SK-N-SH treated with all-trans-retinoic acid at 6 μM for 48 hours (cell line): ENCODE measurements at regions not wholly inside any gene's neighbourhood (a gene's known extent, or its start where the extent isn't known, plus 50 kb on each side); places are given as distances from the start of the nearest gene placed in this dataset.

Experiments
- ATAC-seq: fragments of 200-7000 bp; cut with Tn5 transposase; 3 replicates; pipeline ENCODE4 v1.9.1; 2020; ENCODE audit warnings: mild to moderate bottlenecking, moderate library complexity
- ARNTL ChIP-seq: fragments of 450-650 bp; formaldehyde crosslinking; IDR thresholded peaks from 2 replicates; pipeline ENCODE4 v1.5.0; 2020; ENCODE audit warnings: low read depth, mild to moderate bottlenecking, moderate library complexity, borderline replicate concordance
- BACH2 ChIP-seq: fragments of 250-450 bp; sonication (Bioruptor Pico); IDR thresholded peaks from 2 replicates; pipeline ENCODE4 v1.9.0; 2021; ENCODE audit warnings: mild to moderate bottlenecking, borderline replicate concordance
- CSDC2 ChIP-seq: fragments of 250-450 bp; sonication (Bioruptor Pico); IDR thresholded peaks from 2 replicates; pipeline ENCODE4 v1.5.0; 2020; ENCODE audit warnings: mild to moderate bottlenecking, moderate library complexity
- ESRRG ChIP-seq: fragments of 250-450 bp; sonication (Bioruptor Pico); IDR thresholded peaks from 2 replicates; pipeline ENCODE4 v1.6.1; 2021; ENCODE audit warnings: mild to moderate bottlenecking
- GLIS3 ChIP-seq: fragments of 250-450 bp; sonication (Bioruptor Pico); IDR thresholded peaks from 2 replicates; pipeline ENCODE4 v1.5.0; 2020; ENCODE audit warnings: mild to moderate bottlenecking, moderate library complexity
- ISL1 ChIP-seq: fragments of 250-450 bp; sonication (Bioruptor Pico); IDR thresholded peaks from 2 replicates; pipeline ENCODE4 v2.1.2; 2022; ENCODE audit warnings: mild to moderate bottlenecking, moderate library complexity
- PATZ1 ChIP-seq: fragments of 250-450 bp; sonication (Bioruptor Pico); IDR thresholded peaks from 2 replicates; pipeline ENCODE4 v1.8.0; 2020; ENCODE audit warnings: mild to moderate bottlenecking, moderate library complexity, borderline replicate concordance
- PPARA ChIP-seq: fragments of 250-450 bp; sonication (Bioruptor Pico); IDR thresholded peaks from 2 replicates; pipeline ENCODE4 v1.5.0; 2020; ENCODE audit warnings: mild to moderate bottlenecking, borderline replicate concordance
- RARB ChIP-seq: fragments of 250-450 bp; sonication (Bioruptor Pico); IDR thresholded peaks from 2 replicates; pipeline ENCODE4 v1.8.0; 2021; ENCODE audit warnings: mild to moderate bottlenecking, moderate library complexity
- TCF4 ChIP-seq: fragments of 250-450 bp; sonication (Bioruptor Pico); IDR thresholded peaks from 2 replicates; pipeline ENCODE4 v1.8.0; 2021; ENCODE audit warnings: mild to moderate bottlenecking, moderate library complexity, borderline replicate concordance
- TOX ChIP-seq: fragments of 250-450 bp; sonication (Bioruptor Pico); IDR thresholded peaks from 2 replicates; pipeline ENCODE4 v1.8.0; 2021; ENCODE audit warnings: mild to moderate bottlenecking, moderate library complexity, borderline replicate concordance
- ZC3H10 ChIP-seq: fragments of 250-450 bp; sonication (Bioruptor Pico); IDR thresholded peaks from 2 replicates; pipeline ENCODE4 v1.5.1; 2021; ENCODE audit warnings: mild to moderate bottlenecking, moderate library complexity
- ZFP30 ChIP-seq: fragments of 450-650 bp; formaldehyde crosslinking; IDR thresholded peaks from 2 replicates; pipeline ENCODE4 v1.5.0; 2022; ENCODE audit warnings: mild to moderate bottlenecking, moderate library complexity
- ZNF565 ChIP-seq: fragments of 450-650 bp; formaldehyde crosslinking; conservative IDR thresholded peaks from 2 replicates; pipeline ENCODE4 v1.5.0; 2020; ENCODE audit warnings: low read depth, mild to moderate bottlenecking, moderate library complexity
- ZNF70 ChIP-seq: fragments of 450-650 bp; formaldehyde crosslinking; IDR thresholded peaks from 2 replicates; pipeline ENCODE4 v1.5.0; 2020; ENCODE audit warnings: mild to moderate bottlenecking, moderate library complexity
- TF ChIP-seq, protein P1 (sequence below): fragments of 250-450 bp; sonication (Bioruptor Pico); IDR thresholded peaks from 2 replicates; pipeline ENCODE4 v1.5.0; 2020; ENCODE audit warnings: mild to moderate bottlenecking, moderate library complexity
- TF ChIP-seq, protein P2 (sequence below): fragments of 250-450 bp; sonication (Bioruptor Pico); IDR thresholded peaks from 2 replicates; pipeline ENCODE4 v1.8.0; 2021; ENCODE audit warnings: low read depth, mild to moderate bottlenecking, moderate library complexity, borderline replicate concordance
- TF ChIP-seq, protein P3 (sequence below): fragments of 250-450 bp; sonication (Bioruptor Pico); IDR thresholded peaks from 2 replicates; pipeline ENCODE4 v1.5.1; 2020; ENCODE audit warnings: low read depth, mild to moderate bottlenecking, moderate library complexity
- TF ChIP-seq, protein P4 (sequence below): fragments of 250-450 bp; sonication (Bioruptor Pico); IDR thresholded peaks from 2 replicates; pipeline ENCODE4 v1.5.1; 2021; ENCODE audit warnings: mild to moderate bottlenecking, moderate library complexity

- TF ChIP-seq PPARA (CRISPR knock-in tag) (no peak), ISL1 (no peak), GLIS3 (CRISPR knock-in tag) (no peak), RARB (no peak), ZNF565 (CRISPR knock-in tag) (no peak)
- TF ChIP-seq, protein P1, sequence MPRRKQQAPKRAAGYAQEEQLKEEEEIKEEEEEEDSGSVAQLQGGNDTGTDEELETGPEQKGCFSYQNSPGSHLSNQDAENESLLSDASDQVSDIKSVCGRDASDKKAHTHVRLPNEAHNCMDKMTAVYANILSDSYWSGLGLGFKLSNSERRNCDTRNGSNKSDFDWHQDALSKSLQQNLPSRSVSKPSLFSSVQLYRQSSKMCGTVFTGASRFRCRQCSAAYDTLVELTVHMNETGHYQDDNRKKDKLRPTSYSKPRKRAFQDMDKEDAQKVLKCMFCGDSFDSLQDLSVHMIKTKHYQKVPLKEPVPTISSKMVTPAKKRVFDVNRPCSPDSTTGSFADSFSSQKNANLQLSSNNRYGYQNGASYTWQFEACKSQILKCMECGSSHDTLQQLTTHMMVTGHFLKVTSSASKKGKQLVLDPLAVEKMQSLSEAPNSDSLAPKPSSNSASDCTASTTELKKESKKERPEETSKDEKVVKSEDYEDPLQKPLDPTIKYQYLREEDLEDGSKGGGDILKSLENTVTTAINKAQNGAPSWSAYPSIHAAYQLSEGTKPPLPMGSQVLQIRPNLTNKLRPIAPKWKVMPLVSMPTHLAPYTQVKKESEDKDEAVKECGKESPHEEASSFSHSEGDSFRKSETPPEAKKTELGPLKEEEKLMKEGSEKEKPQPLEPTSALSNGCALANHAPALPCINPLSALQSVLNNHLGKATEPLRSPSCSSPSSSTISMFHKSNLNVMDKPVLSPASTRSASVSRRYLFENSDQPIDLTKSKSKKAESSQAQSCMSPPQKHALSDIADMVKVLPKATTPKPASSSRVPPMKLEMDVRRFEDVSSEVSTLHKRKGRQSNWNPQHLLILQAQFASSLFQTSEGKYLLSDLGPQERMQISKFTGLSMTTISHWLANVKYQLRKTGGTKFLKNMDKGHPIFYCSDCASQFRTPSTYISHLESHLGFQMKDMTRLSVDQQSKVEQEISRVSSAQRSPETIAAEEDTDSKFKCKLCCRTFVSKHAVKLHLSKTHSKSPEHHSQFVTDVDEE (CRISPR knock-in tag) = no peak
- no peak for ATAC-seq
These were observed 226.0 kb downstream of the NPHP4 start for GRCh38 chr1:5765997-5766913.

DNA sequence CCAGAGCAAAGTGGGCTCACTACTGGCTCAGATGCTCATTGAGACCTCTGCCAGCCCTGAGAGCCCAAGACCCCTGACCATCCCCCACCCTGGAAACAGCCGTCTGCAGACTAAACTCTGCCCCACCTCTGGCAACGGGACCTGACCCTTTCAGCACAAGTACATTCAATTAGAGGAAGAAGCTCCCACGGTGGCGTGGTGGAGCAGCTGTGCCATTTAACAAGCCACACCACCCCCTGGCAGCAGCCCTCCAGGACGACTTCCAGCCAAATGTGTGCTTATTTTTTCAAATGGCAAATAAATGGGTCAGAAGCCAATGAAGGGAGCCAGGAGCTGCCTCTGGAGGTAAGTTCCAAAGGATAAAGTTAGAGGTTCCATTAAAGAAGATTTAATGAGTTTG lies 226.7 kb downstream of the NPHP4 start:
- TF ChIP-seq ZNF70 (CRISPR knock-in tag) = no peak
- TF ChIP-seq GLIS3 (CRISPR knock-in tag) = no peak
- TF ChIP-seq RARB = no peak
- TF ChIP-seq, protein P2, sequence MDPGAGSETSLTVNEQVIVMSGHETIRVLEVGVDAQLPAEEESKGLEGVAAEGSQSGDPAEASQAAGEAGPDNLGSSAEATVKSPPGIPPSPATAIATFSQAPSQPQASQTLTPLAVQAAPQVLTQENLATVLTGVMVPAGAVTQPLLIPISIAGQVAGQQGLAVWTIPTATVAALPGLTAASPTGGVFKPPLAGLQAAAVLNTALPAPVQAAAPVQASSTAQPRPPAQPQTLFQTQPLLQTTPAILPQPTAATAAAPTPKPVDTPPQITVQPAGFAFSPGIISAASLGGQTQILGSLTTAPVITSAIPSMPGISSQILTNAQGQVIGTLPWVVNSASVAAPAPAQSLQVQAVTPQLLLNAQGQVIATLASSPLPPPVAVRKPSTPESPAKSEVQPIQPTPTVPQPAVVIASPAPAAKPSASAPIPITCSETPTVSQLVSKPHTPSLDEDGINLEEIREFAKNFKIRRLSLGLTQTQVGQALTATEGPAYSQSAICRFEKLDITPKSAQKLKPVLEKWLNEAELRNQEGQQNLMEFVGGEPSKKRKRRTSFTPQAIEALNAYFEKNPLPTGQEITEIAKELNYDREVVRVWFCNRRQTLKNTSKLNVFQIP (CRISPR knock-in tag) = no peak
- TF ChIP-seq, protein P3, sequence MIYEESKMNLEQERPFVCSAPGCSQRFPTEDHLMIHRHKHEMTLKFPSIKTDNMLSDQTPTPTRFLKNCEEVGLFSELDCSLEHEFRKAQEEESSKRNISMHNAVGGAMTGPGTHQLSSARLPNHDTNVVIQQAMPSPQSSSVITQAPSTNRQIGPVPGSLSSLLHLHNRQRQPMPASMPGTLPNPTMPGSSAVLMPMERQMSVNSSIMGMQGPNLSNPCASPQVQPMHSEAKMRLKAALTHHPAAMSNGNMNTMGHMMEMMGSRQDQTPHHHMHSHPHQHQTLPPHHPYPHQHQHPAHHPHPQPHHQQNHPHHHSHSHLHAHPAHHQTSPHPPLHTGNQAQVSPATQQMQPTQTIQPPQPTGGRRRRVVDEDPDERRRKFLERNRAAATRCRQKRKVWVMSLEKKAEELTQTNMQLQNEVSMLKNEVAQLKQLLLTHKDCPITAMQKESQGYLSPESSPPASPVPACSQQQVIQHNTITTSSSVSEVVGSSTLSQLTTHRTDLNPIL (CRISPR knock-in tag) = no peak
- TF ChIP-seq, protein P4, sequence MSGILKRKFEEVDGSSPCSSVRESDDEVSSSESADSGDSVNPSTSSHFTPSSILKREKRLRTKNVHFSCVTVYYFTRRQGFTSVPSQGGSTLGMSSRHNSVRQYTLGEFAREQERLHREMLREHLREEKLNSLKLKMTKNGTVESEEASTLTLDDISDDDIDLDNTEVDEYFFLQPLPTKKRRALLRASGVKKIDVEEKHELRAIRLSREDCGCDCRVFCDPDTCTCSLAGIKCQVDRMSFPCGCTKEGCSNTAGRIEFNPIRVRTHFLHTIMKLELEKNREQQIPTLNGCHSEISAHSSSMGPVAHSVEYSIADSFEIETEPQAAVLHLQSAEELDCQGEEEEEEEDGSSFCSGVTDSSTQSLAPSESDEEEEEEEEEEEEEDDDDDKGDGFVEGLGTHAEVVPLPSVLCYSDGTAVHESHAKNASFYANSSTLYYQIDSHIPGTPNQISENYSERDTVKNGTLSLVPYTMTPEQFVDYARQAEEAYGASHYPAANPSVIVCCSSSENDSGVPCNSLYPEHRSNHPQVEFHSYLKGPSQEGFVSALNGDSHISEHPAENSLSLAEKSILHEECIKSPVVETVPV (CRISPR knock-in tag) = no peak
- no peak for TF ChIP-seq ARNTL (CRISPR knock-in tag)
- TF ChIP-seq ZFP30 (CRISPR knock-in tag) = no peak
- TF ChIP-seq BACH2 (CRISPR knock-in tag) = no peak
- TF ChIP-seq ISL1 = no peak
- no peak for TF ChIP-seq PPARA (CRISPR knock-in tag)
- TF ChIP-seq PATZ1 = no peak
- no peak for TF ChIP-seq ZNF565 (CRISPR knock-in tag)
- TF ChIP-seq ESRRG (CRISPR knock-in tag) = no peak
- no peak for TF ChIP-seq TOX (CRISPR knock-in tag)
- TF ChIP-seq ZC3H10 = no peak
- no peak for TF ChIP-seq TCF4 (CRISPR knock-in tag)
- TF ChIP-seq, protein P1 (CRISPR knock-in tag) = no peak
- TF ChIP-seq CSDC2 (CRISPR knock-in tag) = no peak
- no peak for ATAC-seq
